Spinal cord (tissue), 9 donors: ENCODE measurements at regions not wholly inside any gene's neighbourhood (a gene's known extent, or its start where the extent isn't known, plus 50 kb on each side); places are given as distances from the start of the nearest gene placed in this dataset.

ENCODE experiments used
- DNase-seq, 6 donors: peaks; one replicate each; pipeline versions ENCODE4 v3.0.0 to v3.0.0-alpha.2; 2013 to 2015; ENCODE audit warnings: low spot score in 6 of 6, low read depth in 4 of 6
- H3K27ac ChIP-seq: one replicate; pipeline ENCODE4 v1.5.1; 2013; ENCODE audit warnings: low read depth, low read length, control low read depth
- H3K27me3 ChIP-seq: one replicate; pipeline ENCODE4 v1.6.1; 2013; ENCODE audit warnings: low read length; ENCODE audit not compliant: control insufficient read depth, insufficient read depth
- H3K36me3 ChIP-seq: one replicate; pipeline ENCODE4 v1.6.1; 2013; ENCODE audit warnings: low read length; ENCODE audit not compliant: control insufficient read depth, insufficient read depth
- H3K4me1 ChIP-seq: one replicate; pipeline ENCODE4 v1.6.1; 2013; ENCODE audit warnings: low read length; ENCODE audit not compliant: control insufficient read depth, insufficient read depth
- H3K4me3 ChIP-seq: one replicate; pipeline ENCODE4 v1.5.1; 2013; ENCODE audit warnings: low read depth, low read length, control low read depth
- H3K9me3 ChIP-seq: one replicate; pipeline ENCODE4 v1.6.1; 2013; ENCODE audit warnings: low read length; ENCODE audit not compliant: control insufficient read depth, insufficient read depth
- WGBS: methylation state at CpG from one replicate; pipeline ENCODE4 v1.1.5; 2013; ENCODE audit warnings: missing lambda C conversion rate; ENCODE audit not compliant: insufficient coverage; 5-methylcytosine and 5-hydroxymethylcytosine counted together
- donor health status: healthy.

GRCh38 chr13:111394211-111394922 is 73.9 kb downstream of the TEX29 start:
- Histone ChIP-seq H3K9me3 (no peaks in the 10 kb centered on the region), H3K27ac (no peak overlapping the region), H3K36me3 (no peaks in the 10 kb centered on the region), H3K4me1 (no peaks in the 10 kb centered on the region), H3K27me3 (no peaks in the 10 kb centered on the region), H3K4me3 (no peak overlapping the region)
- no peak for DNase-seq
- 91% methylated on average over 12 of the region's 14 CpGs for WGBS

- H3K9me3 ChIP-seq: no peaks in the 10 kb centered on the region
- DNase-seq: no peak
- H3K4me1 ChIP-seq: no peaks in the 10 kb centered on the region
- H3K4me3 ChIP-seq: no peak overlapping the region
- no peaks in the 10 kb centered on the region for H3K27me3 ChIP-seq
- no peak overlapping the region for H3K27ac ChIP-seq
- no peaks in the 10 kb centered on the region for H3K36me3 ChIP-seq
- 100% methylated on average over 6 of the region's 9 CpGs for WGBS
Observed at GRCh38 chr13:111395511-111396393, 75.3 kb downstream of the TEX29 start.

- 91% methylated on average over 12 of the region's 12 CpGs for WGBS
- H3K9me3 ChIP-seq: no peaks in the 10 kb centered on the region
- H3K4me1 ChIP-seq: no peaks in the 10 kb centered on the region
- no peak for DNase-seq
- H3K36me3 ChIP-seq: no peaks in the 10 kb centered on the region
- no peak overlapping the region for H3K4me3 ChIP-seq
- no peak overlapping the region for H3K27ac ChIP-seq
- H3K27me3 ChIP-seq: no peaks in the 10 kb centered on the region
Observed at GRCh38 chr13:111396457-111396856, 76.0 kb downstream of the TEX29 start.

- Histone ChIP-seq H3K4me3 (no peak overlapping the region), H3K27ac (no peak overlapping the region), H3K4me1 (no peaks in the 10 kb centered on the region), H3K9me3 (no peaks in the 10 kb centered on the region), H3K36me3 (no peaks in the 10 kb centered on the region), H3K27me3 (no peaks in the 10 kb centered on the region)
- DNase-seq: no peak
- WGBS: 87% methylated on average over 22 of the region's 25 CpGs
Observed at GRCh38 chr13:111397202-111397880, 76.9 kb downstream of the TEX29 start.

GRCh38 chr13:111398196-111398595 is 77.8 kb downstream of the TEX29 start:
- Histone ChIP-seq H3K9me3 (no peaks in the 10 kb centered on the region), H3K4me1 (no peaks in the 10 kb centered on the region), H3K36me3 (no peaks in the 10 kb centered on the region), H3K4me3 (no peak overlapping the region), H3K27ac (no peak overlapping the region), H3K27me3 (no peaks in the 10 kb centered on the region)
- DNase-seq: no peak
- 96% methylated on average over 3 of the region's 3 CpGs for WGBS

- Histone ChIP-seq H3K9me3 (no peaks in the 10 kb centered on the region), H3K27me3 (no peaks in the 10 kb centered on the region), H3K27ac (no peak overlapping the region), H3K4me3 (no peak overlapping the region), H3K36me3 (no peaks in the 10 kb centered on the region), H3K4me1 (no peaks in the 10 kb centered on the region)
- no peak for DNase-seq
- WGBS: 84% methylated on average over 17 of the region's 18 CpGs
Observed at GRCh38 chr13:111398715-111399299, 78.4 kb downstream of the TEX29 start.

GRCh38 chr13:111399334-111399733 is 78.9 kb downstream of the TEX29 start:
- no peaks in the 10 kb centered on the region for H3K9me3 ChIP-seq
- H3K27ac ChIP-seq: no peak overlapping the region
- DNase-seq: no peak
- no peaks in the 10 kb centered on the region for H3K27me3 ChIP-seq
- no peaks in the 10 kb centered on the region for H3K4me1 ChIP-seq
- no peaks in the 10 kb centered on the region for H3K36me3 ChIP-seq
- H3K4me3 ChIP-seq: no peak overlapping the region
- 93% methylated on average over 6 of the region's 11 CpGs for WGBS

- Histone ChIP-seq H3K36me3 (no peaks in the 10 kb centered on the region), H3K4me1 (no peaks in the 10 kb centered on the region), H3K9me3 (no peaks in the 10 kb centered on the region), H3K27me3 (no peaks in the 10 kb centered on the region), H3K27ac (no peak overlapping the region), H3K4me3 (no peak overlapping the region)
- DNase-seq: no peak
- 62% methylated on average over 18 of the region's 18 CpGs for WGBS
Observed at GRCh38 chr13:111399776-111400538, 79.5 kb downstream of the TEX29 start.

- DNase-seq: no peak
- H3K4me3 ChIP-seq: no peak overlapping the region
- H3K27ac ChIP-seq: no peak overlapping the region
- WGBS: 80% methylated on average over 5 of the region's 6 CpGs
- H3K36me3 ChIP-seq: no peaks in the 10 kb centered on the region
- no peaks in the 10 kb centered on the region for H3K4me1 ChIP-seq
- no peaks in the 10 kb centered on the region for H3K9me3 ChIP-seq
- H3K27me3 ChIP-seq: no peaks in the 10 kb centered on the region
Observed at GRCh38 chr13:111401151-111401550, 80.7 kb downstream of the TEX29 start.
